ENCODE measurements at regions not wholly inside any gene's neighbourhood (a gene's known extent, or its start where the extent isn't known, plus 50 kb on each side); places are given as distances from the start of the nearest gene placed in this dataset.

- no peak for TF ChIP-seq CTCF (IDR thresholded peaks at IDR 0.05)
- no peak for TF ChIP-seq TEAD4 (CRISPR knock-in tag; IDR thresholded peaks at IDR 0.05)
- TF ChIP-seq JUN (CRISPR knock-in tag; IDR thresholded peaks at IDR 0.05): no peak
- TF ChIP-seq ATF1 (CRISPR knock-in tag; IDR thresholded peaks at IDR 0.05): no peak
- TF ChIP-seq CREM (CRISPR knock-in tag; IDR thresholded peaks at IDR 0.05): no peak
- TF ChIP-seq TCF7 (CRISPR knock-in tag; IDR thresholded peaks at IDR 0.05; ENCODE audit: low read depth): no peak
- TF ChIP-seq CDX4 (CRISPR knock-in tag; IDR thresholded peaks at IDR 0.05; ENCODE audit: borderline replicate concordance): no peak
- TF ChIP-seq IRF2 (CRISPR knock-in tag; IDR thresholded peaks at IDR 0.05; ENCODE audit: borderline replicate concordance, low read depth): no peak
- TF ChIP-seq SP1 (CRISPR knock-in tag; conservative IDR thresholded peaks at IDR 0.05): no peak
Measured at GRCh38 chrX:74370487-74370886, 50.8 kb upstream of the SLC16A2 start.
